ENCODE measurements at regions not wholly inside any gene's neighbourhood (a gene's known extent, or its start where the extent isn't known, plus 50 kb on each side); places are given as distances from the start of the nearest gene placed in this dataset.
A peak's percentile ranks its signal among the peaks of the same experiment; 100 is the strongest.

DNA sequence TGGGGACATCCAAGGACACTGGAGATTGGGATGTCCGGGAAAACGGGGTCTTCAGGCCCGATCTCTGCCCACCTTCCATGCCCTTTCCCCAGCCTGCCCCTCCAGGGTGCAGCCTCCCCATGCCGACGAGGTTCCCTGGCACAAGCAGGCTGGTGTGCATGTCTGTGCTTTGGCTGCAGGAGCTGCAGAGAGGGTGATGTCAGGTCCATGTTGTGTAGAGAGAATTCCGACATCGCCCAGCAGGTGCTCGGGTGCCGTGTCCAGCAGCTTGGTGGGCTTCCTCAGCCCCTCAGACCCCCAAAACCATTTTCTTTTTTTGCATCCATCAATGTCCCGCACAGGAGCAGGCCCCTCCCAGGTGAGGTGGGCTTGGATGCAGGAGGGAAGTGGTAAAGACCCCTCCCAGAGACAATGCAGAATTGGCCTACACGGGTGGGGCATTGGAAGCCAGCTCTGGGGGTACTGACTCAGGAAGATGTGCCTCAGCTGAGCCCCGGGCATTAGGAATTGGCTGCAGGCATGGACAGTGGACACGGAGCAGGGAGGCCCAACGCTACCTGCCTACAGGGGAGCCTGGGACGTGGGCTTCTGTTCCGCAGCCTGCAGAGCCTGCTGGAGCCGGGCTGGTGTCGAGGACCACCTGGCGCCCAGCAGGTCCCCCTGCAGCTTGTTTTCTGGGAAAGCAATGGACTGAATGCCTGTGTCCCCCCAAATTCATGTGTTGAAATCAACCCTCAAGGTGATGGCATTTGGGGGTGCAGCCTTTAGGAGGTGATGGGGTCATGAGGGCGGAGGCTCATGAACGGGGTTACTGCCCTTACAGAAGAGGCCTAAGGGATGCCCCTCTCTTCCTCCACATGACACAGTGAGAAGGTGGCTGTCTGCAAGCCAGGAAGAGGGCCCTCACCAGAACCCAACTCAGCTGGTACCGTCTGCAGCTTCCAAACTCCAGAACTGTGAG lies 97.5 kb downstream of the METRNL start:
- H3K4me1 ChIP-seq, result peaks cover 16 to 19% of the 10 kb centered on the region in 2 donors
- WGBS, 2 donors, result 91 to 94% methylated on average over 17 to 19 of the region's 22 CpGs
- no peak for DNase-seq
- no peaks in the 10 kb centered on the region for H3K9me3 ChIP-seq
- no peaks in the 10 kb centered on the region for H3K27me3 ChIP-seq
- H3K36me3 ChIP-seq, result no peaks in the 10 kb centered on the region
- H3K4me3 ChIP-seq (replicated peaks in 1 of 3), result no peak overlapping the region
- intact Hi-C loops (cut with DNase I), result no loop called here
- TF ChIP-seq CTCF (IDR thresholded peaks at IDR 0.05) (no peak), POLR2A (IDR thresholded peaks at IDR 0.05) (no peak)
- no peak overlapping the region for H3K27ac ChIP-seq

- H3K4me1 ChIP-seq, result peaks cover 16 to 24% of the 10 kb centered on the region in 2 donors
- H3K27ac ChIP-seq, result no peak overlapping the region
- H3K9me3 ChIP-seq, result no peaks in the 10 kb centered on the region
- TF ChIP-seq CTCF (IDR thresholded peaks at IDR 0.05), result no peak
- no peak for TF ChIP-seq POLR2A (IDR thresholded peaks at IDR 0.05)
- no peak for DNase-seq
- H3K36me3 ChIP-seq, result no peaks in the 10 kb centered on the region
- WGBS, 2 donors, result 92 to 97% methylated on average over 23 to 27 of the region's 32 CpGs
- H3K4me3 ChIP-seq (replicated peaks in 1 of 3), result no peak overlapping the region
- H3K27me3 ChIP-seq, result no peaks in the 10 kb centered on the region
- intact Hi-C loops (cut with DNase I), result no loop called here
These were observed 98.5 kb downstream of the METRNL start for GRCh38 chr17:83177611-83178532.

- peak overlapping the region; percentile 25 to 82 (median 82) for H3K27ac ChIP-seq
- H3K27me3 ChIP-seq, result no peaks in the 10 kb centered on the region
- H3K9me3 ChIP-seq, result no peaks in the 10 kb centered on the region
- 41 to 75% methylated on average over 12 to 20 of the region's 29 CpGs for WGBS, 2 donors
- no peaks in the 10 kb centered on the region for H3K36me3 ChIP-seq
- peak in 1 of 2 donors; percentile 48 for DNase-seq
- peak in 1 of 6 experiments; percentile 3 for TF ChIP-seq CTCF (IDR thresholded peaks at IDR 0.05)
- TF ChIP-seq POLR2A (IDR thresholded peaks at IDR 0.05), result no peak
- intact Hi-C loops (cut with DNase I), result no loop called here
- H3K4me1 ChIP-seq, result peaks cover 16 to 26% of the 10 kb centered on the region in 2 donors
- H3K4me3 ChIP-seq (replicated peaks in 1 of 3), result no peak overlapping the region
These were observed 99.3 kb downstream of the METRNL start for GRCh38 chr17:83178533-83179304.

GRCh38 chr17:83179374-83179773 lies 100.0 kb downstream of the METRNL start:
- peak; percentile 47 to 71 for DNase-seq
- WGBS, 2 donors, result 52 to 62% methylated on average over 12 of the region's 12 CpGs
- Histone ChIP-seq H3K27me3 (no peaks in the 10 kb centered on the region), H3K4me1 (peaks cover 16 to 27% of the 10 kb centered on the region in 2 donors), H3K36me3 (no peaks in the 10 kb centered on the region), H3K9me3 (no peaks in the 10 kb centered on the region), H3K27ac (peak overlapping the region; percentile 25 to 82 (median 82)), H3K4me3 (replicated peaks in 1 of 3) (no peak overlapping the region)
- TF ChIP-seq CTCF (IDR thresholded peaks at IDR 0.05) (no peak), POLR2A (IDR thresholded peaks at IDR 0.05) (no peak)
- intact Hi-C loops (cut with DNase I), result no loop called here
